Activated CD4-positive, alpha-beta T cell treated with anti-CD3 and anti-CD28 coated beads, Interleukin-2, amount 50 U/mL, for 16 hours (primary cell): ENCODE measurements at regions not wholly inside any gene's neighbourhood (a gene's known extent, or its start where the extent isn't known, plus 50 kb on each side); places are given as distances from the start of the nearest gene placed in this dataset.
"Not testable (repeated sequence)": the region's sequence is repeated elsewhere in the genome, so short reads cannot be mapped to it uniquely, and the experiment has no call there.

Source experiments
- DNase-seq: peaks from one replicate; pipeline ENCODE4 v3.0.0-alpha.2; 2020

- DNase-seq, result peak; percentile 20
Observed at GRCh38 chr7:104264285-104264684, 56.5 kb upstream of the ORC5 start.

GRCh38 chr7:104267701-104268368 is 60.0 kb upstream of the ORC5 start:
- no peak for DNase-seq

- no peak for DNase-seq
Observed at GRCh38 chr7:104271948-104272347, 56.5 kb upstream of the LHFPL3 start.

GRCh38 chr7:104272767-104273384 is 55.5 kb upstream of the LHFPL3 start:
- peak; percentile 34 for DNase-seq

- peak; percentile 18 for DNase-seq
Observed at GRCh38 chr7:104275900-104276299, 52.5 kb upstream of the LHFPL3 start.

- DNase-seq, result not testable (repeated sequence)
Observed at GRCh38 chr7:104276730-104277129, 51.7 kb upstream of the LHFPL3 start.
